ENCODE measurements at regions not wholly inside any gene's neighbourhood (a gene's known extent, or its start where the extent isn't known, plus 50 kb on each side); places are given as distances from the start of the nearest gene placed in this dataset.

- no peak for DNase-seq (ENCODE audit: low read depth)
Measured at GRCh38 chr15:69824877-69825406, 272.8 kb downstream of the TLE3 start.

GRCh38 chr15:69825941-69826818 lies 271.5 kb downstream of the TLE3 start:
- no peak for DNase-seq (ENCODE audit: low read depth)

GRCh38 chr15:69826819-69827175 lies 270.9 kb downstream of the TLE3 start:
- no peak for DNase-seq (ENCODE audit: low read depth)

- DNase-seq (ENCODE audit: low read depth) = no peak
Measured at GRCh38 chr15:69827751-69828150, 270.0 kb downstream of the TLE3 start.

GRCh38 chr15:69828181-69828828 lies 269.4 kb downstream of the TLE3 start:
- no peak for DNase-seq (ENCODE audit: low read depth)

GRCh38 chr15:69829974-69830373 lies 267.7 kb downstream of the TLE3 start:
- no peak for DNase-seq (ENCODE audit: low read depth)

- no peak for DNase-seq (ENCODE audit: low read depth)
Measured at GRCh38 chr15:69830430-69830829, 267.3 kb downstream of the TLE3 start.

- DNase-seq (ENCODE audit: low read depth) = no peak
Measured at GRCh38 chr15:69830876-69831275, 266.8 kb downstream of the TLE3 start.

- DNase-seq (ENCODE audit: low read depth) = no peak
Measured at GRCh38 chr15:69834267-69834666, 263.4 kb downstream of the TLE3 start.

- no peak for DNase-seq (ENCODE audit: low read depth)
Measured at GRCh38 chr15:69834761-69835160, 263.0 kb downstream of the TLE3 start.

- DNase-seq (ENCODE audit: low read depth) = no peak
Measured at GRCh38 chr15:69836048-69836447, 261.7 kb downstream of the TLE3 start.

GRCh38 chr15:69836526-69837230 lies 261.0 kb downstream of the TLE3 start:
- no peak for DNase-seq (ENCODE audit: low read depth)

- DNase-seq (ENCODE audit: low read depth) = no peak
Measured at GRCh38 chr15:69838338-69838737, 259.4 kb downstream of the TLE3 start.

GRCh38 chr15:69838994-69839393 lies 258.7 kb downstream of the TLE3 start:
- DNase-seq (ENCODE audit: low read depth) = no peak

- DNase-seq (ENCODE audit: low read depth) = no peak
Measured at GRCh38 chr15:69841113-69841828, 256.4 kb downstream of the TLE3 start.

- no peak for DNase-seq (ENCODE audit: low read depth)
Measured at GRCh38 chr15:69842851-69843250, 254.9 kb downstream of the TLE3 start.

- DNase-seq (ENCODE audit: low read depth) = no peak
Measured at GRCh38 chr15:69843276-69843899, 254.3 kb downstream of the TLE3 start.

GRCh38 chr15:69843900-69844304 lies 253.8 kb downstream of the TLE3 start:
- DNase-seq (ENCODE audit: low read depth) = no peak

- no peak for DNase-seq (ENCODE audit: low read depth)
Measured at GRCh38 chr15:69845159-69845558, 252.6 kb downstream of the TLE3 start.

GRCh38 chr15:69847625-69848024 lies 250.1 kb downstream of the TLE3 start:
- DNase-seq (ENCODE audit: low read depth) = no peak

- no peak for DNase-seq (ENCODE audit: low read depth)
Measured at GRCh38 chr15:69848096-69848495, 249.6 kb downstream of the TLE3 start.

All from HS-27A (cell line).